ENCODE measurements at regions not wholly inside any gene's neighbourhood (a gene's known extent, or its start where the extent isn't known, plus 50 kb on each side); places are given as distances from the start of the nearest gene placed in this dataset.
A peak's percentile ranks its signal among the peaks of the same experiment; 100 is the strongest.

- no peak for DNase-seq (ENCODE audit: low spot score)
Measured at GRCh38 chr18:21996351-21996826, 173.0 kb upstream of the GATA6 start.

GRCh38 chr18:21997207-21998143 lies 171.9 kb upstream of the GATA6 start:
- DNase-seq (ENCODE audit: low spot score): peak; percentile 18

DNA sequence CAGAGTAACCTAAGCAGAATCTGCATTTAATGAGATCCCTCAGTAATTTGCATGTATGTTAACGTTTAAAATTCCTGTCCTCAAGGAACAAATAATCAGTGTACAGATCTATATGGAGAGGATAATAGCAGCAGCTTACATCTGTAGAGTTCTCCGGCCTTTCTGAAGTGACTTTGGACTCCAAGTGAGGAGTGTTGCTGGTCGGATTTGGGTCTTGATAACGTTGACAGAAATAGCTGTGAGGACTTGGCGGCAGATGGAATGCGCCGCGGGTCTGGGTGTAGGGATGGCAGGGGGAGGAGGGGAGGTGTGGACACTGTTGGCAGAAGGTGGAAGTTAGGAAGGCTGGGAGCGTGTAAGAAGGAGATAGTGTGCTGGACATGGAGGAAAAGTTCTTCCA lies 170.9 kb upstream of the GATA6 start:
- DNase-seq (ENCODE audit: low spot score): no peak

DNA sequence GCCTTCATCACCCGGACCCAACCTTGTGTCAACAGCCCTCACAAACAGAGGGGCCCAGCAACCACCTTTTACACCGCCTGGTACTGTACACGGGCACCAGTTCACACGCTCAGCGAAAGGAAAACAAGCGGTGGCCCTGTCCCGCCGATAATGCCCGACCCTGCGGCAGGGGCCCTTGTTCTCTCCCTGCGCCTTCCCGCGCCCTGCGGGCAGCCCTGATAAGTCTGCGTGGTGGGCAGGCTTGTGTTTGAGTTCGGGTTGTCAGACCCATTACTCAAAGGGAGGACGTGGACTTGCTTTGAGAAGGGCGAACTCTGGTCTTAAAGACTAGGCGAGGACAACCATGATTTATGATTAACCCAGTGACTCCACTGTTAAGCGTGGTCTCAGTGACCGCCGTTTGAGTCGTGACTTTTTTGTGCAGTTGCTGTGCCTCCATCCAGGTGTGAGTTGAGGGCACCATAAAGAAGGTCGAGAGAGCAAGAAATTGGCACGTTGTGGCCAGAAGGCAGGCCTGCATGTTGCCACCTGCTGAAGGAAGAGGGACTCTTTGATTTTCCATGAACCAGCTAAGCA lies 167.4 kb upstream of the GATA6 start:
- DNase-seq (ENCODE audit: low spot score): no peak

- DNase-seq (ENCODE audit: low spot score): no peak
Measured at GRCh38 chr18:22005191-22005841, 164.1 kb upstream of the GATA6 start.

DNA sequence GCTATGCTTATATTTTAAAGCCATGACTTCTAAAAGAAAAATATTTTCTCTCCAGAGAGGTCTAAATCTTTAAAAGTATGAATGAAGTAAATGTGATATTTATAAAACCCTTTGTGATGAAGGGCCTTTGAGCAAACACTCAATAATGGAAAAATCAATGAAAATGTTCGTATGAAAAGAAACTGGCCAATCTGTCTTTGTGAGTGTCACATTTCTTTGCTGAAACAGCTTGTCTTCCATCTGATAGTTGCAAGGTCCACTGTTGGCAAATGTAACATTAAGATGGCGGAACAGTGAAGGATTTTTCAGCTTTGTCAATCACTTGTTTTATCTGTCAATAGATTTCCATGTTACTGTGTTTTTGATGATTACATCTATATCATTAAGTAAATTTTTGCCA lies 162.9 kb upstream of the GATA6 start:
- no peak for DNase-seq (ENCODE audit: low spot score)

DNA sequence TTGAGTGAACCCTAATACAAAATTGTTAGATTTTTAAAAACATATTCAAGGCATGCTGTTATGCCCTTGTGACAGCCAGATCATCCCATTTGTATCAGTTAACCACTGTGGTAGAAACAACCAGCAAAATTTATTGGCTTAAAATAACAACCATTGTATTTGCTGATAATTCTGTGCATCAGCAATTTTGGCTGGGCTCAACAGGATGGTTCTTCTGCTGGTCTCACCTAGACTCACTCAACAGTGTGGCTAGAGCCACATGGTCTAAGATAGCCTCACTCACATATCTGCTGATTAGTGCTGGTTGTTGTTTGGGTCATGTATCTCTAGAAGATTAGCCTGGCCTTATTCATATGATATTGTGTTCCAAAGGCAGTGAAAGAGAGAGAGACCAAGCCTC lies 160.1 kb upstream of the GATA6 start:
- no peak for DNase-seq (ENCODE audit: low spot score)

DNA sequence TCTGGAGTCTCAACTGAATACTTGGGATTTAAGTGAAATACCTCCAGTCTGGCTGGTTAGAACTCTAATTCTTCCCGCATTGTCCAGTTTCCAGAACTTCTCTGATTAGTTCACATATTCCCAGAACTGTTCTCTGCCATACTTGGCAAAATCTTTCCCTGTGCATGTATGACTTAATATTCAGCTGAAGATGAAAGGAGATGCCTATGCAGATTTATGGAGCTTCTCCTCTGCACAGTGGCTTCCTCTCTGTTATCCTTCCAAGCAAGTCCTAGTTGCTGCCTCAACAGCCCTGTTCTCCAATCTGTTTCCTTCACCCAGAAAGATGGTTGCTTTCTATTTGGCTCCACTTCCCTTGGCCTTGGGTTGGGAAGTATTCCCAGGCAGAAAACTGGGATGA lies 155.4 kb upstream of the GATA6 start:
- no peak for DNase-seq (ENCODE audit: low spot score)

DNA sequence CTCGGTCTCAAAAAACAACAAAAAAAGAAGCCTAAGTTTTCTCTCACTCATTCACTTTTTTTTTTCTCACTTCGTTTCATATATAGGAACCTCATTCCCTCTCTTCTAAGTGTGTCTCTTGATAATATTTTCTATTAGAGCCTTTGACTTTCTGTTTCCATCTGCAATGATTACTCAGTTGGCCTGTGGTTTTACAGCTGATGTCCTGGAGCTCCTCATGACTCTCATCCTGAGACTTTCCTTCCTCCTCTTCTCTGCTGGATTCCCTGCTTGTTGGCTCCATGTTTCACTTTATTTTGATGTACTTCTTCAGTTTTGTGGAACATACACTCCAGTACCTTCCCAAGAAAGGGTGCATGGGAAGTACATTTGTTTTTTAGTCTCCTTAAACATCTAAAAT lies 154.2 kb upstream of the GATA6 start:
- DNase-seq (ENCODE audit: low spot score): no peak

GRCh38 chr18:22018366-22018765 lies 151.0 kb upstream of the GATA6 start:
- no peak for DNase-seq (ENCODE audit: low spot score)

DNA sequence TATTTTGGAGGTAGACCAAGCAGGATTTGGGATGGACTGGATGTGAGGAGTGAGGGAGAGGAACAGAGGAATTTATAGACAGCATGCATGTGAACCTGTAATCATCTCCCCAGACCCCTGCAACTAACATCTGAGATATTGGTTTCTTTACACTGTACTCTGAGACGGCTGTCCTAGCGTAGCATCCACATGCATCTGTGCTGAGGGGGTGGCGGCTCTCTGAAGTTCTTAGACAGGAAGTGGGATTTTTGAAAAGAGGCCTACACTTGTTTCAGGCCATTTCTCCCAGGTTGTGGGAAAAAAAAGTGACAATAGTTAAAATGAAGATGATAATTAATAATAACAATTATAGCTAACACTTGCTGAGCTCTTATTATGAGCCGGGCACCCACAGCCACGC lies 150.2 kb upstream of the GATA6 start:
- DNase-seq (ENCODE audit: low spot score): no peak

DNA sequence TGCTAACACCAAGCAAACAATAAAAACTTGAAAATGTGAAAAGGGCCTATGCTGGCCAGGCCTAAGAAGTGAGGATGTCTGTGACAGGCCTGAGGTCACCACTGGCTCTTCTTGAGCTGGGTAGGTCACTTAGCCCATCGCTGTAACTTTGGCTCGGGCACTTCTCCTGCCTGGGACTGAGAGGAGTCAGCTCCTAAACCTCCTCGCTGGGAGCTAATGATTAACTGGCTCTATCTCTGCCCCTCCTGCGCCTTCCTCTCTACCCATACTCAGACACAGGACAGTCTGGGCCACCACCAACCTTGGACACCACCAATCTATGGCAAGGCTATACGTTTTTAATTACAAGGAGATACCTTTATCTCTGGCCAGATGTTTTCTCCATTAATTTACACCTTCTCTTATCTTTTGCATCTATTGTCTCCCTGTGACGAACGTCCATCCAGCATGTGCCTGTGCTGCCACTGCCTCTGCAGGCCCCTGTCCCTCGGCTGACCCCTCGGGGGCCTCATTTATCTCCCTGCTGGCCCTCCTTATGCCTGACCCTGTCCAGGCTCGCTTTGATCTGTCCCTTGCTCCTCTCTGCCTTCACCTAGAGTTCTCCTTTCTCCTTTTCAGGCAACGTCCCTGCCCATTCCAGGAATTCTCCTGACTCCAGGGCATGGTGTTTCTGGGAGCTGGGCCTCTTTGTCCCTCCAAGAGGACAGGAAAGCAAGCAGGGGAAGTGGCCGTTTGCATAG lies 149.1 kb upstream of the GATA6 start:
- DNase-seq (ENCODE audit: low spot score): no peak

- DNase-seq (ENCODE audit: low spot score): no peak
Measured at GRCh38 chr18:22020867-22021370, 148.5 kb upstream of the GATA6 start.

DNA sequence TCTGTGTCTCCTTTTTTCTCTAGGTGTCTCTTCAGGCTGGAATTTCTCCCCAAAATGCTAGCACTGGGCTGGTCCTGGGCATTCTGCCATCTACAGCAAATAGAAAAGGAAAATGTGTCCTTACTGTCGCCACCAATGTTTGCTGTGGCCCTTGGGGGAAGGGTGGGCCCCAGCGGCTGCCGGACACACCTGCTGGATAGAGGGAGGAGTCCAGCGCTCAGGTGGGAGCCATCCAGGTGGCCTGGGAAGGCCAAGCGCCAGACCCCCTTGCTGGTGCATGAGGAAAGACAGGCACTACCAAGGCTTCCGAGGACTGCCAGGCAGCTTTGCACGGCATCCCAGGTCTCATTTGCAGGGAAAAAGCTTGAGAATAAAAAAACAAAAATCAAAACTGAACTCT lies 147.7 kb upstream of the GATA6 start:
- no peak for DNase-seq (ENCODE audit: low spot score)

GRCh38 chr18:22024924-22025323 lies 144.5 kb upstream of the GATA6 start:
- no peak for DNase-seq (ENCODE audit: low spot score)

GRCh38 chr18:22026362-22026761 lies 143.0 kb upstream of the GATA6 start:
- DNase-seq (ENCODE audit: low spot score): no peak

GRCh38 chr18:22026889-22027288 lies 142.5 kb upstream of the GATA6 start:
- DNase-seq (ENCODE audit: low spot score): no peak

DNA sequence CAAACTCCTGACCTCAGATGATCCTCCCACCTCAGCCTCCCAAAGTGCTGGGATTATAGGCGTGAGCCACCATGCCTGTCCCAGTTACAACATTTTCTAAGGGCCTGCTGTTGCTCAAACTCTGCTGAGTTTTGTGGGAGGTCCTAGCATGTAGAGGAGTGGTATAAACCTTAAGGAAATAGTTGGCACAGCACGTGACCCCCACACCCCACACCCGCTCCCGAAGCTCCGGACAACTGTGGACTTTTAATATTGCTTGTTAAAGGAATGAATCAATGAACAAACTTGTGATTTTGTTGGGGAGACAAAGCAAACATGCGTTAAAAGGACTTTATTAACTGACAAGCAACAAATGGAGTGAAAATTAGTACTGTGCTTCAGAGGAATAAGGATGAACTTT lies 137.8 kb upstream of the GATA6 start:
- no peak for DNase-seq (ENCODE audit: low spot score)

DNA sequence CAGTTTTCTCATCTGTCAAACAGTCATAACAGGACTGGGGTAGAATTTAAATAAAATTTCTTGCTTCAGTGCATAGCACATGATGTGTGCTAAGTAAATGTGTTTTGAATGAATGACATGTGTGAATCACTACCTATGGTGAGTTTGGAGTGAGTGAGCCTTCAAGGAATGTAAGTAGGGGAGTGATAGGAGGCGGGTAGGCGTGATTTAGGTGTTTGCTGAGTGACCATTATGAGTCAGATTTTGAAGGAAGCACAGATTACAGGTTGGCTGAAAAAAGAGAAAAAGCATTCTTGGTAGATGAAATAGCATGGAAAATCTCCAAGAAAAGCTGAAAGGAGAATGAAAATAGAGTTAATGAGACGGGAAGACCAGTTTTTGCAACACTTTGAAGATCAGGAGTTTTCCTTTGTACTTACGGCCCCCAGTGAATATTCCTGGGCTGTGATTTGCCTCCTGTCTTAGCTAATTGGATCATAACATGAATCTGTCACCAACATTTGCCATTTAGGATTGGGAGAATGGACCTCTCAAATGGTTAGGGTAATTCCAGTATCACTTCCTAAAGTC lies 136.9 kb upstream of the GATA6 start:
- DNase-seq (ENCODE audit: low spot score): no peak

- DNase-seq (ENCODE audit: low spot score): no peak
Measured at GRCh38 chr18:22033085-22033484, 136.3 kb upstream of the GATA6 start.

DNA sequence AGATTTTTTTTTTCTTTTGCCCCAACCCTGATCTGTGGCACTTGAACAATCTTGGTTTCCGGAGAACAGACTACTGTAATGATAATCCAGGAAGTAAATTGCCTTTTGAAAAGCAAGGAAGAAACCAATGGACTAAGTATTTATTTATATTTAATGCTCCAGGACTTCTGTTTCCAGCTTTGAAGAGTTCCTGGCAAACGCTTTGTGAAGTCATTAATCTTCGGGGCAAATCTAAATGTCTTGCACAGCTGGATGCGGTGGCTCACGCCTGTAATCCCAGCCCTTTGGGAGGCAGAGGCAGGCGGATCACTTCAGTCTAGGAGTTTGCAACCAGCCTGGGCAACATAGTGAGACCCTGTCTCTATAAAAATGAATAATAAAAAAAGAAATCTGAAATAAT lies 135.1 kb upstream of the GATA6 start:
- no peak for DNase-seq (ENCODE audit: low spot score)

- no peak for DNase-seq (ENCODE audit: low spot score)
Measured at GRCh38 chr18:22040533-22040932, 128.9 kb upstream of the GATA6 start.
